GM13976 (cell line): ENCODE measurements at regions not wholly inside any gene's neighbourhood (a gene's known extent, or its start where the extent isn't known, plus 50 kb on each side); places are given as distances from the start of the nearest gene placed in this dataset.

ENCODE experiments used
- DNase-seq: peaks from one replicate; pipeline ENCODE4 v3.0.0; 2012; ENCODE audit warnings: low spot score
- CTCF ChIP-seq: IDR thresholded peaks from 2 replicates; pipeline ENCODE4 v1.5.1; 2012; ENCODE audit warnings: borderline replicate concordance, mild to moderate bottlenecking; ENCODE audit not compliant: insufficient read depth; ENCODE audit errors: extremely low read depth, missing control alignments, control extremely low read depth
- in situ Hi-C: fragments of 300-500 bp; cut with MboI; formaldehyde crosslinking; loops from one replicate; pipeline ENCODE4 v1.12.0; 2022; ENCODE audit warnings: low sequenced_read_pairs, mixed read lengths, inconsistent platforms; ENCODE audit not compliant: unreplicated experiment

GRCh38 chr12:13347241-13348043 lies 150.9 kb downstream of the EMP1 start:
- no peak for TF ChIP-seq CTCF
- in situ Hi-C loops: no loop called here
- no peak for DNase-seq

- no peak for TF ChIP-seq CTCF
- no peak for DNase-seq
- in situ Hi-C loops: no loop called here
These were observed 149.2 kb downstream of the EMP1 start for GRCh38 chr12:13345722-13346121.

GRCh38 chr12:13343375-13343774 lies 146.8 kb downstream of the EMP1 start:
- no peak for DNase-seq
- in situ Hi-C loops: no loop called here
- no peak for TF ChIP-seq CTCF

GRCh38 chr12:13342971-13343370 lies 146.4 kb downstream of the EMP1 start:
- in situ Hi-C loops: no loop called here
- TF ChIP-seq CTCF: no peak
- no peak for DNase-seq

GRCh38 chr12:13340149-13340548 lies 143.6 kb downstream of the EMP1 start:
- DNase-seq: no peak
- no peak for TF ChIP-seq CTCF
- in situ Hi-C loops: no loop called here

- no peak for DNase-seq
- TF ChIP-seq CTCF: no peak
- in situ Hi-C loops: no loop called here
These were observed 143.0 kb downstream of the EMP1 start for GRCh38 chr12:13339538-13339937.
